ENCODE measurements at regions not wholly inside any gene's neighbourhood (a gene's known extent, or its start where the extent isn't known, plus 50 kb on each side); places are given as distances from the start of the nearest gene placed in this dataset.
A peak's percentile ranks its signal among the peaks of the same experiment; 100 is the strongest.

- Mint-ChIP-seq H3K4me1 (no peaks in the 10 kb centered on the region), H3K36me3 (ENCODE audit: low read depth) (no peaks in the 10 kb centered on the region), H3K27me3 (no peaks in the 10 kb centered on the region), H3K27ac (no peak overlapping the region), H3K9me3 (no peaks in the 10 kb centered on the region), H3K4me3 (no peak overlapping the region)
- ATAC-seq (replicated peaks): peak; percentile 72
These were observed 158.7 kb downstream of the RAB38 start for GRCh38 chr11:88016392-88017170.

GRCh38 chr11:88015170-88015569 lies 160.1 kb downstream of the RAB38 start:
- ATAC-seq (replicated peaks): no peak
- Mint-ChIP-seq H3K36me3 (ENCODE audit: low read depth) (no peaks in the 10 kb centered on the region), H3K27me3 (no peaks in the 10 kb centered on the region)

GRCh38 chr11:88013508-88014065 lies 161.7 kb downstream of the RAB38 start:
- Mint-ChIP-seq H3K27me3 (no peaks in the 10 kb centered on the region), H3K4me1 (no peaks in the 10 kb centered on the region), H3K36me3 (ENCODE audit: low read depth) (no peaks in the 10 kb centered on the region), H3K9me3 (no peaks in the 10 kb centered on the region), H3K4me3 (no peak overlapping the region), H3K27ac (no peak overlapping the region)
- ATAC-seq (replicated peaks): no peak

More at GRCh38 chr11:88015170-88015569, 160.1 kb downstream of the RAB38 start:
- Mint-ChIP-seq H3K9me3 (no peaks in the 10 kb centered on the region), H3K4me3 (no peak overlapping the region), H3K27ac (no peak overlapping the region), H3K4me1 (no peaks in the 10 kb centered on the region)

- H3K27ac Mint-ChIP-seq: no peak overlapping the region
- no peak for ATAC-seq (replicated peaks)
- no peaks in the 10 kb centered on the region for H3K36me3 Mint-ChIP-seq (ENCODE audit: low read depth)
- H3K9me3 Mint-ChIP-seq: no peaks in the 10 kb centered on the region
- no peak overlapping the region for H3K4me3 Mint-ChIP-seq
- H3K27me3 Mint-ChIP-seq: no peaks in the 10 kb centered on the region
- H3K4me1 Mint-ChIP-seq: no peaks in the 10 kb centered on the region
These were observed 162.8 kb downstream of the RAB38 start for GRCh38 chr11:88012456-88012855.

GRCh38 chr11:87976009-87976408 lies 199.2 kb downstream of the RAB38 start:
- Mint-ChIP-seq H3K36me3 (ENCODE audit: low read depth) (no peaks in the 10 kb centered on the region), H3K27me3 (no peaks in the 10 kb centered on the region), H3K9me3 (no peaks in the 10 kb centered on the region), H3K4me1 (no peaks in the 10 kb centered on the region), H3K4me3 (no peak overlapping the region), H3K27ac (no peak overlapping the region)
- ATAC-seq (replicated peaks): no peak

GRCh38 chr11:87974797-87975196 lies 200.4 kb downstream of the RAB38 start:
- H3K27ac Mint-ChIP-seq: no peak overlapping the region
- no peaks in the 10 kb centered on the region for H3K9me3 Mint-ChIP-seq
- no peaks in the 10 kb centered on the region for H3K27me3 Mint-ChIP-seq
- no peak for ATAC-seq (replicated peaks)
- no peak overlapping the region for H3K4me3 Mint-ChIP-seq
- H3K36me3 Mint-ChIP-seq (ENCODE audit: low read depth): no peaks in the 10 kb centered on the region
- H3K4me1 Mint-ChIP-seq: no peaks in the 10 kb centered on the region

GRCh38 chr11:87972133-87972532 lies 203.1 kb downstream of the RAB38 start:
- no peaks in the 10 kb centered on the region for H3K4me1 Mint-ChIP-seq

GRCh38 chr11:87971354-87971753 lies 203.9 kb downstream of the RAB38 start:
- ATAC-seq (replicated peaks): no peak
- Mint-ChIP-seq H3K4me1 (no peaks in the 10 kb centered on the region), H3K27me3 (no peaks in the 10 kb centered on the region), H3K4me3 (no peak overlapping the region), H3K27ac (no peak overlapping the region), H3K36me3 (ENCODE audit: low read depth) (no peaks in the 10 kb centered on the region), H3K9me3 (no peaks in the 10 kb centered on the region)

More at GRCh38 chr11:87972133-87972532, 203.1 kb downstream of the RAB38 start:
- H3K36me3 Mint-ChIP-seq (ENCODE audit: low read depth): no peaks in the 10 kb centered on the region
- H3K27me3 Mint-ChIP-seq: no peaks in the 10 kb centered on the region
- no peaks in the 10 kb centered on the region for H3K9me3 Mint-ChIP-seq
- ATAC-seq (replicated peaks): no peak
- H3K27ac Mint-ChIP-seq: no peak overlapping the region
- no peak overlapping the region for H3K4me3 Mint-ChIP-seq

GRCh38 chr11:87970762-87971161 lies 204.5 kb downstream of the RAB38 start:
- Mint-ChIP-seq H3K36me3 (ENCODE audit: low read depth) (no peaks in the 10 kb centered on the region), H3K9me3 (no peaks in the 10 kb centered on the region), H3K27me3 (no peaks in the 10 kb centered on the region), H3K27ac (no peak overlapping the region), H3K4me1 (no peaks in the 10 kb centered on the region), H3K4me3 (no peak overlapping the region)
- no peak for ATAC-seq (replicated peaks)

- no peaks in the 10 kb centered on the region for H3K36me3 Mint-ChIP-seq (ENCODE audit: low read depth)
- no peak for ATAC-seq (replicated peaks)
- no peaks in the 10 kb centered on the region for H3K27me3 Mint-ChIP-seq
- H3K4me1 Mint-ChIP-seq: no peaks in the 10 kb centered on the region
- H3K27ac Mint-ChIP-seq: no peak overlapping the region
- no peak overlapping the region for H3K4me3 Mint-ChIP-seq
- no peaks in the 10 kb centered on the region for H3K9me3 Mint-ChIP-seq
These were observed 207.8 kb downstream of the RAB38 start for GRCh38 chr11:87967459-87967858.

GRCh38 chr11:87966694-87967093 lies 208.5 kb downstream of the RAB38 start:
- H3K27me3 Mint-ChIP-seq: no peaks in the 10 kb centered on the region
- no peak for ATAC-seq (replicated peaks)
- H3K36me3 Mint-ChIP-seq (ENCODE audit: low read depth): no peaks in the 10 kb centered on the region
- no peak overlapping the region for H3K27ac Mint-ChIP-seq
- no peaks in the 10 kb centered on the region for H3K4me1 Mint-ChIP-seq
- no peaks in the 10 kb centered on the region for H3K9me3 Mint-ChIP-seq
- no peak overlapping the region for H3K4me3 Mint-ChIP-seq

- H3K4me3 Mint-ChIP-seq: no peak overlapping the region
- H3K36me3 Mint-ChIP-seq (ENCODE audit: low read depth): no peaks in the 10 kb centered on the region
- ATAC-seq (replicated peaks): no peak
- no peaks in the 10 kb centered on the region for H3K9me3 Mint-ChIP-seq
- H3K4me1 Mint-ChIP-seq: no peaks in the 10 kb centered on the region
- no peaks in the 10 kb centered on the region for H3K27me3 Mint-ChIP-seq
- H3K27ac Mint-ChIP-seq: no peak overlapping the region
These were observed 209.0 kb downstream of the RAB38 start for GRCh38 chr11:87966216-87966615.

GRCh38 chr11:87961606-87962005 lies 213.6 kb downstream of the RAB38 start:
- Mint-ChIP-seq H3K27ac (no peak overlapping the region), H3K36me3 (ENCODE audit: low read depth) (no peaks in the 10 kb centered on the region), H3K9me3 (no peaks in the 10 kb centered on the region), H3K27me3 (peaks cover 5% of the 10 kb centered on the region), H3K4me3 (no peak overlapping the region), H3K4me1 (no peaks in the 10 kb centered on the region)
- ATAC-seq (replicated peaks): no peak

- no peak for ATAC-seq (replicated peaks)
- Mint-ChIP-seq H3K27me3 (peaks cover 16% of the 10 kb centered on the region), H3K4me1 (no peaks in the 10 kb centered on the region), H3K27ac (no peak overlapping the region), H3K9me3 (no peaks in the 10 kb centered on the region), H3K4me3 (no peak overlapping the region), H3K36me3 (ENCODE audit: low read depth) (no peaks in the 10 kb centered on the region)
These were observed 217.3 kb downstream of the RAB38 start for GRCh38 chr11:87957961-87958360.

- ATAC-seq (replicated peaks): no peak
- no peak overlapping the region for H3K27ac Mint-ChIP-seq
- H3K4me1 Mint-ChIP-seq: no peaks in the 10 kb centered on the region
- peaks cover 28% of the 10 kb centered on the region for H3K27me3 Mint-ChIP-seq
- H3K9me3 Mint-ChIP-seq: peaks cover 6% of the 10 kb centered on the region
- no peaks in the 10 kb centered on the region for H3K36me3 Mint-ChIP-seq (ENCODE audit: low read depth)
- no peak overlapping the region for H3K4me3 Mint-ChIP-seq
These were observed 220.8 kb downstream of the RAB38 start for GRCh38 chr11:87954476-87954875.
